ENCODE measurements at regions not wholly inside any gene's neighbourhood (a gene's known extent, or its start where the extent isn't known, plus 50 kb on each side); places are given as distances from the start of the nearest gene placed in this dataset.

DNA sequence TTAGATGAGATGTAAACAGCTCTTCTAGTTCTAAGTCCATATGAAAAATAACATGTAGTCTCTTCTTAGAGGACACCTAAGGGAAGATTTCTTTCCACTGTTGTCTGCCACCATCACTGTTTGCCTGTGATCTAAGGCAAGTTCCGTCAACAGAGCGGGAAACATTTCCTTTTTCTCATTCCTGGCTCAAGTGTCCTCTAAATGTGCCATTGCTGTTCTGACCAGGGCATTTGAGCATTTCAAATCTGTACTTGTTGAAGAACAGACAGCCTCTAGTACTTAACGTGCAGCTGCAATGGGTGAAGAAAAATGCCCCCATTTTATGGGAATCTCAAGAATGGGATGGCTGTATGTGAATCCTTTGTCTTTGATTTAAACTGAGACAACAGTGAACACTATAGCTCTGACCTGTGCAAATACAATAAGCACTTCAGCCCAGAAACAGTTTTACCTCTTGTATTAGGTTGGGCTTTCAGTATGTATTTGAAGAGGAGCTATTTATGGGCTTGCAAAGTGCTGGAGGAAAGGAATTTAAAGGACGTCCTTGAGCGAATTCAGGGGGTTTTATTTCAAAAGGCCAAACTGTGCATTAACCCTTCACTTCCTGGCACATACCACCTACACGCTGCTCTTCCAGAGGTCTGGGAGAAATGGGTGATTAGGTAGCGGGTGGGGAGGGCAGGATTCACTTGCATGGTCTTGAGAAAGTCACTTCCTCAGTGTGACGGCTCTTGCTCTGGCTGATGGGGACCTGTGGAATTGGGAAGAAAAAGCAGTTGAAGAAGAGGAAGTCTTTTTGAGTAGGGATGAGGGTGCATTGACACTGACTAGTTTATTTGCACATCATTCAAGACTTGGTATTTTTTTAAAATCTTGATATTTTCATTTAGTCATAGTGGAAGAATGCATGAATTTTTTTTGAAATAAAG, 66.1 kb downstream of the THNSL1 start:
- no peaks in the 10 kb centered on the region for H3K27me3 Mint-ChIP-seq (ENCODE audit: insufficient read depth, unreplicated experiment)
- POLR2A ChIA-PET: interaction anchor here (0.7 to 4.0 kb wide), 2 partner anchors 56 to 546 kb away, joined by 3 to 19 read pairs; no protein-coding TSS in a partner anchor
- BruUV-seq (replicated peaks): no TSS peak
- no peak for TF ChIP-seq CTCF (IDR thresholded peaks at IDR 0.05; ENCODE audit: unreplicated experiment)
- DNase-seq (ENCODE audit: unreplicated experiment): no peak
- no peaks in the 10 kb centered on the region for H3K36me3 Mint-ChIP-seq (ENCODE audit: insufficient read depth, unreplicated experiment)
- no peak overlapping the region for H3K27ac Mint-ChIP-seq (ENCODE audit: low read depth, unreplicated experiment)
- intact Hi-C loops (cut with micrococcal nuclease): loop anchor here (5.0 kb wide), 1 partner anchor 360 kb away; the partner anchor contains the start of gene ARHGAP21
- H3K4me3 Mint-ChIP-seq (ENCODE audit: unreplicated experiment): no peak overlapping the region
- H3K9me3 Mint-ChIP-seq (ENCODE audit: unreplicated experiment): no peaks in the 10 kb centered on the region
- CTCF ChIA-PET: interaction anchor here (0.8 to 8.5 kb wide), 19 partner anchors 7 to 467 kb away, joined by 3 to 217 read pairs (median 13); no protein-coding TSS in a partner anchor
- H3K4me1 Mint-ChIP-seq (ENCODE audit: insufficient read depth, unreplicated experiment): no peaks in the 10 kb centered on the region

GRCh38 chr10:25083546-25084111, 67.2 kb downstream of the THNSL1 start:
- BruUV-seq (replicated peaks): no TSS peak
- no peak for DNase-seq (ENCODE audit: unreplicated experiment)
- Mint-ChIP-seq H3K27me3 (ENCODE audit: insufficient read depth, unreplicated experiment) (no peaks in the 10 kb centered on the region), H3K4me3 (ENCODE audit: unreplicated experiment) (no peak overlapping the region), H3K9me3 (ENCODE audit: unreplicated experiment) (no peaks in the 10 kb centered on the region), H3K36me3 (ENCODE audit: insufficient read depth, unreplicated experiment) (no peaks in the 10 kb centered on the region), H3K4me1 (ENCODE audit: insufficient read depth, unreplicated experiment) (no peaks in the 10 kb centered on the region), H3K27ac (ENCODE audit: low read depth, unreplicated experiment) (no peak overlapping the region)
- ChIA-PET CTCF (interaction anchor here (1.0 to 5.4 kb wide), 5 partner anchors 9 to 59 kb away, joined by 3 to 111 read pairs (median 8); no protein-coding TSS in a partner anchor), POLR2A (interaction anchor here (0.7 kb wide), 1 partner anchor 547 kb away, joined by 3 read pairs; no protein-coding TSS in a partner anchor)
- no peak for TF ChIP-seq CTCF (IDR thresholded peaks at IDR 0.05; ENCODE audit: unreplicated experiment)
- intact Hi-C loops (cut with micrococcal nuclease): loop anchor here (5.0 kb wide), 1 partner anchor 361 kb away; the partner anchor contains the start of gene ARHGAP21

- no peak for DNase-seq (ENCODE audit: unreplicated experiment)
- ChIA-PET CTCF (interaction anchor here (1.0 to 1.9 kb wide), 3 partner anchors 28 to 60 kb away, joined by 3 to 8 read pairs (median 4); no protein-coding TSS in a partner anchor), POLR2A (no interaction called here)
- Mint-ChIP-seq H3K36me3 (ENCODE audit: insufficient read depth, unreplicated experiment) (no peaks in the 10 kb centered on the region), H3K9me3 (ENCODE audit: unreplicated experiment) (no peaks in the 10 kb centered on the region), H3K4me1 (ENCODE audit: insufficient read depth, unreplicated experiment) (no peaks in the 10 kb centered on the region), H3K27ac (ENCODE audit: low read depth, unreplicated experiment) (no peak overlapping the region), H3K27me3 (ENCODE audit: insufficient read depth, unreplicated experiment) (no peaks in the 10 kb centered on the region), H3K4me3 (ENCODE audit: unreplicated experiment) (no peak overlapping the region)
- no TSS peak for BruUV-seq (replicated peaks)
- intact Hi-C loops (cut with micrococcal nuclease): loop anchor here (5.0 kb wide), 1 partner anchor 362 kb away; the partner anchor contains the start of gene ARHGAP21
- TF ChIP-seq CTCF (IDR thresholded peaks at IDR 0.05; ENCODE audit: unreplicated experiment): no peak
Measured at GRCh38 chr10:25084447-25084846, 68.0 kb downstream of the THNSL1 start.

- no peaks in the 10 kb centered on the region for H3K36me3 Mint-ChIP-seq (ENCODE audit: insufficient read depth, unreplicated experiment)
- H3K4me3 Mint-ChIP-seq (ENCODE audit: unreplicated experiment): no peak overlapping the region
- POLR2A ChIA-PET: no interaction called here
- CTCF ChIA-PET: interaction anchor here (0.6 to 2.2 kb wide), 2 partner anchors 13 to 19 kb away, joined by 4 to 5 read pairs; no protein-coding TSS in a partner anchor
- H3K27me3 Mint-ChIP-seq (ENCODE audit: insufficient read depth, unreplicated experiment): peaks cover 2% of the 10 kb centered on the region
- intact Hi-C loops (cut with micrococcal nuclease): no loop called here
- no TSS peak for BruUV-seq (replicated peaks)
- no peak for TF ChIP-seq CTCF (IDR thresholded peaks at IDR 0.05; ENCODE audit: unreplicated experiment)
- no peaks in the 10 kb centered on the region for H3K4me1 Mint-ChIP-seq (ENCODE audit: insufficient read depth, unreplicated experiment)
- H3K9me3 Mint-ChIP-seq (ENCODE audit: unreplicated experiment): no peaks in the 10 kb centered on the region
- no peak for DNase-seq (ENCODE audit: unreplicated experiment)
- no peak overlapping the region for H3K27ac Mint-ChIP-seq (ENCODE audit: low read depth, unreplicated experiment)
Measured at GRCh38 chr10:25094590-25094989, 78.2 kb downstream of the THNSL1 start.

Data from MCF 10A (cell line).